ENCODE measurements at regions not wholly inside any gene's neighbourhood (a gene's known extent, or its start where the extent isn't known, plus 50 kb on each side); places are given as distances from the start of the nearest gene placed in this dataset.
A peak's percentile ranks its signal among the peaks of the same experiment; 100 is the strongest.

DNA sequence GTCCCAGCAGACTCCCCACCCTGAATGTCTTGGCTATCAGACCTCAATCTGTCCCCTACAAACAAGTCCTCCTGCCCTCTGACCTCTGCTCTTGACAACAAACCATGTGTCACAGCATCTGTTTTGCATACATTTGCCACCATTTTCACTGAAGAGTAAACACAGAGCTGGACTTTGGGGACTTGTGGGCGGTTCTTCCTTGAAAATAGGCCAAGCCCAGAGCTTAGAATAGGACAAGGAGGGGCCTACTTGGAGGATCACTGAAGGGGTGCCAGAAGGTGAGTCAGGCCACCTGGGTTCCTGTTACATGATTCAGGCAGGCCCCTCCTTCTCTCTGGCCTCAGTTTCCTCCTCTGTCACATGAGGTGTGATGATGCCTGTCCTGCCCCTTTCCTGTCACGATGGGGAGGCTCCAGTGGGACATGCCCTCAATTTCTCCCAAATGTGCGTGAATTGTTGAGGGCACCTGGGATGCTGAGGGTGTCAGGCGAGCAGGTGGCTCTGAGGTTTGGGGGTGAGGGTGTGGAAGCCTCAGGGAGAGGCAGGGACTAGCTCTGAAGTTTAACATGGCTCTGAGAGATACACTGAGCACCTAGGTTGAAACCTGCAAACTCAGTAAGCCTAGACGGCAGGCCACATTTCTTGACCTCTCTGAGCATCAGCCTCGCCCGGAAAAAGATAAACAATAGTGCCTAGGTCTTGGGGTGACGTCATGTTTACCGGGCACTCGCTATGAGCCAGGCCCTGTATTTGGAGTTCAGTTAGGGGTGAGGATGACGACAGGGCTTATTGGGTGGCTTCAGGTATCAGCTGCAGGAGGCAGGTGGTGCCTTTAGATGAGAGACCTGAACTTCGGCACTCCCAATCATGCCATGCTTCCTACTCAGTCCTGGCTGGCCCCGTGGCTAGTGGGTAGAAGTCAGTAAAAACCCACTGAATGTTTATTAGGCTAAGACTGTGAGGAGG lies 107.6 kb upstream of the PITX1 start:
- TF ChIP-seq, protein P1, sequence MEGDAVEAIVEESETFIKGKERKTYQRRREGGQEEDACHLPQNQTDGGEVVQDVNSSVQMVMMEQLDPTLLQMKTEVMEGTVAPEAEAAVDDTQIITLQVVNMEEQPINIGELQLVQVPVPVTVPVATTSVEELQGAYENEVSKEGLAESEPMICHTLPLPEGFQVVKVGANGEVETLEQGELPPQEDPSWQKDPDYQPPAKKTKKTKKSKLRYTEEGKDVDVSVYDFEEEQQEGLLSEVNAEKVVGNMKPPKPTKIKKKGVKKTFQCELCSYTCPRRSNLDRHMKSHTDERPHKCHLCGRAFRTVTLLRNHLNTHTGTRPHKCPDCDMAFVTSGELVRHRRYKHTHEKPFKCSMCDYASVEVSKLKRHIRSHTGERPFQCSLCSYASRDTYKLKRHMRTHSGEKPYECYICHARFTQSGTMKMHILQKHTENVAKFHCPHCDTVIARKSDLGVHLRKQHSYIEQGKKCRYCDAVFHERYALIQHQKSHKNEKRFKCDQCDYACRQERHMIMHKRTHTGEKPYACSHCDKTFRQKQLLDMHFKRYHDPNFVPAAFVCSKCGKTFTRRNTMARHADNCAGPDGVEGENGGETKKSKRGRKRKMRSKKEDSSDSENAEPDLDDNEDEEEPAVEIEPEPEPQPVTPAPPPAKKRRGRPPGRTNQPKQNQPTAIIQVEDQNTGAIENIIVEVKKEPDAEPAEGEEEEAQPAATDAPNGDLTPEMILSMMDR (IDR thresholded peaks at IDR 0.05; ENCODE audit: insufficient read depth, low read depth, low read length): no peak
- ChIA-PET POLR2A (no interaction called here), CTCF (interaction anchor here (1.2 kb wide), 1 partner anchor 13 kb away, joined by 3 read pairs; no protein-coding TSS in a partner anchor)
- H3K36me3 ChIP-seq (ENCODE audit: control insufficient read depth, insufficient read depth, low read length): no peaks in the 10 kb centered on the region
- H3K27me3 ChIP-seq (ENCODE audit: control insufficient read depth, insufficient read depth, low read length): no peaks in the 10 kb centered on the region
- H3K4me3 ChIP-seq (ENCODE audit: low read depth, low read length): no peak overlapping the region
- no peak for DNase-seq (ENCODE audit: low read depth)

DNA sequence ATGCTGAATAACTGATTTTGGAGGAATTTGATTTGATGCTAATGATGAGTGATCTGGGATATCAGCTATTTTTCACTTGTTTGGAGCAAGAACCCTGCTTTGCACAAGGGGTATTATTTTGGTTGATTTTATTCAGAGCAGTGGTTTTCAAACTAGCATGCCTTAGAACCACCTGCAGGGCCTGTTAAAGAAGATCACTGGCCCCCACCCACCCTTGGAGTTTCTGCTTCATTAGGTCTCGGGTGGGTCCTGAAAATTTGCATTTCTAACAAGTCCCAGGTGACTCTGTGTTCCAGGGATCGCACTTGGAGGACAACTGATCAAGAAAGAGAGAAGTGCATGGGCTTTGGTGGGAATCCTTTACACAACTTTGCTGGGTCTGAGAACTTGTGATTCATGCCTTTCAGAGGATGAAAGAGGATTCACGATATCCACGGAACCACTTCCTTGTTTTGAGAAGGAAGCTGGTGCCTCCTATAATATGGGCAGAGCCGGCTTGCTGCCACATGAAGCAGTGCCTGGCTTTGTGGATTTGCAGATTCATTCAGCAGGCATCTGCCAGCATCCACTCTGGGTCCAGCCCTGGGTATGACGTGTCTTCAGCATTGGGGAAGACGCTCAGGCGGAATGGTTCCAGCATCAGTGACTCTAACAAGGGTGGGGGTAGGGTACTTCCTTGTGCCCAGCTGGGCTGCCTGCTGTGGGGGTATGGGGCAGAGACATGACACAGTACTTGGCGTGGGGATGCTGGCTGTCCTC lies 106.6 kb upstream of the PITX1 start:
- no peak for DNase-seq (ENCODE audit: low read depth)
- Histone ChIP-seq H3K4me3 (ENCODE audit: low read depth, low read length) (no peak overlapping the region), H3K36me3 (ENCODE audit: control insufficient read depth, insufficient read depth, low read length) (no peaks in the 10 kb centered on the region), H3K27me3 (ENCODE audit: control insufficient read depth, insufficient read depth, low read length) (no peaks in the 10 kb centered on the region)
- TF ChIP-seq, protein P1 (IDR thresholded peaks at IDR 0.05; ENCODE audit: insufficient read depth, low read depth, low read length): no peak
- POLR2A ChIA-PET: no interaction called here
- CTCF ChIA-PET: interaction anchor here (1.2 kb wide), 1 partner anchor 14 kb away, joined by 3 read pairs; no protein-coding TSS in a partner anchor

DNA sequence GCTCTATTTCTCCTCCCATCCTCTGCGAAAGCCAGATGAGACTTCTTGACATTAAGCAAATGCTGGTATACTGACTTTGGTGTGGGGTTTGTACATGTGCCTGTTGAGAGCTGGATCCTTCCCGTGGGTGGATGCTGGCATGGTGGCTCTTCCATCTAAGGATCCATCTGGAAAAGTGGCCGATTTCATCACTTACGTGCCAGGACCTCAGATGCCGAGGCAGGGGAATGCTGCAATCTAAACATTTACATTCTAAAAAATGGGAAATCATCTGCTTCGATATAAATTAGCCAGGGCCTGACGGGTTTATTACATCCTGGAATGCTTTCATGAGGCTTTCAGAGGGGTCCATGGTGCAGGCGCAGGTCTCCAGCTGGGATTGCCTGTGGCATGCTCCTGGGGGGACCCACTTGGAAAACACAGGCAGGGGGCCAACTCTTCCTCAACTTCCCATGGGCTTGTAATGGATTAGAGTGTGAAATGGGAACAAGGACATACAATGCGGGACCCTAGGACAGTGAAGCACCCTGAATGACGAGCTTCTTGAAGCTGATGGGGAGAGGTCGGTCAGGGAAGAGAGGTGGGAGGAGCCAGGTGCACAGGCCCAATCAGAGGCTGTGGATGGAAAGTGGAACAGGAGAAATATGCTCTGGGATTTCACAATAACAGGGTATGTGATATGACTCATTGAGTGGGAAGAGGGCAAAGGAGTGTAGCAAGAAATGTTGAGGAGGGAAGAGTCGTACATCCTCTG lies 105.5 kb upstream of the PITX1 start:
- TF ChIP-seq, protein P1 (IDR thresholded peaks at IDR 0.05; ENCODE audit: insufficient read depth, low read depth, low read length): no peak
- Histone ChIP-seq H3K36me3 (ENCODE audit: control insufficient read depth, insufficient read depth, low read length) (no peaks in the 10 kb centered on the region), H3K27me3 (ENCODE audit: control insufficient read depth, insufficient read depth, low read length) (no peaks in the 10 kb centered on the region), H3K4me3 (ENCODE audit: low read depth, low read length) (no peak overlapping the region)
- DNase-seq (ENCODE audit: low read depth): peak; percentile 37
- CTCF ChIA-PET: interaction anchor here (0.8 kb wide), 1 partner anchor 23 kb away, joined by 3 read pairs; no protein-coding TSS in a partner anchor
- POLR2A ChIA-PET: interaction anchor here (0.7 kb wide), 1 partner anchor 104 kb away, joined by 3 read pairs; no protein-coding TSS in a partner anchor

DNA sequence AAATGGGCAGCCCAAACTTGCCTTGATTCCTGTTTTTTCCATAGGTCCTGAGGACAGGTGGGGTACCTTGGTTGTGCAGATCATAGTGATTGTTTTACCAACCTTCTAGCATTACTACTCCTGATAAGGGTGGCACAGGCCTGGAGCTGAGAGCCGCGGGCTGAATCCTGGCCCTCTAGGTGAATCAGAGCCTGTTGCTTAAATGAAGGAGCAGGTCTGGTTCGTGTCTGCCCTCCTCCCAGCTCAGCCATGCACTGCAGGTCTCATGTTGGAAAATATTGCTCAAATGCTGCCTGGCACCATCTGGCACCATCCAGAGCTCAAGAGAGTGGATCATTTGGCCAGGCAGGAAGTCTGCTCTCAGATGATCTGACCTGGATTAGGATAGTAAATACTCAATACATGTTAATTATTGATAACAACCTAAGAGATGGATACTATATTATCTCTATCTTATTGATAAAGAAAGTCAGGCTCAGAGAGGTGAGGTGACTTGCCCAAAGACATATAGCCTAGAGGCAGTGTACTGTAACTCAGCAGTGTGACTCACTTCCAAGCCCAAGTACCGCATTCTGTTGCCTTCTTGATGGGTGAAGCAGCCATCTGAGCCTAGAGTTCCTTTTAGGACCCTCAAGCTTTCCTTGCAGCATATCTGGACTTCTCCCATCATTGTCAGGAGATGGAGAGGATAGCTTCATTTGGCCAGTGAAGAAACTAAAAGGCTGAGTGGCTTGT lies 104.3 kb upstream of the PITX1 start:
- Histone ChIP-seq H3K27me3 (ENCODE audit: control insufficient read depth, insufficient read depth, low read length) (no peaks in the 10 kb centered on the region), H3K36me3 (ENCODE audit: control insufficient read depth, insufficient read depth, low read length) (no peaks in the 10 kb centered on the region), H3K4me3 (ENCODE audit: low read depth, low read length) (no peak overlapping the region)
- TF ChIP-seq, protein P1 (IDR thresholded peaks at IDR 0.05; ENCODE audit: insufficient read depth, low read depth, low read length): no peak
- POLR2A ChIA-PET: no interaction called here
- no peak for DNase-seq (ENCODE audit: low read depth)
- CTCF ChIA-PET: no interaction called here

Data from BJ (cell line).